ENCODE measurements at regions not wholly inside any gene's neighbourhood (a gene's known extent, or its start where the extent isn't known, plus 50 kb on each side); places are given as distances from the start of the nearest gene placed in this dataset.

- no peak for TF ChIP-seq CTCF (IDR thresholded peaks at IDR 0.05; ENCODE audit: low read length)
- TF ChIP-seq EZH2phosphoT487 (IDR thresholded peaks at IDR 0.05; ENCODE audit: low read length) = no peak
Measured at GRCh38 chr9:27861887-27862286, 288.6 kb upstream of the C9orf72 start.
